ENCODE measurements at regions not wholly inside any gene's neighbourhood (a gene's known extent, or its start where the extent isn't known, plus 50 kb on each side); places are given as distances from the start of the nearest gene placed in this dataset.

GRCh38 chr13:95444006-95444730, 108.4 kb upstream of the CLDN10 start:
- Mint-ChIP-seq H3K9me3 (no peaks in the 10 kb centered on the region), H3K27ac (no peak overlapping the region), H3K27me3 (peaks cover 14% of the 10 kb centered on the region), H3K4me1 (peaks cover 5% of the 10 kb centered on the region), H3K4me3 (no peak overlapping the region), H3K36me3 (no peaks in the 10 kb centered on the region)
- ATAC-seq (ENCODE audit: low read depth) (no peak), DNase-seq (no peak)
- POLR2A ChIA-PET, result no interaction called here

- no peak overlapping the region for H3K27ac Mint-ChIP-seq
- DNase-seq (no peak), ATAC-seq (ENCODE audit: low read depth) (no peak)
- no peak overlapping the region for H3K4me3 Mint-ChIP-seq
- H3K27me3 Mint-ChIP-seq, result peaks cover 14% of the 10 kb centered on the region
- H3K36me3 Mint-ChIP-seq, result no peaks in the 10 kb centered on the region
- POLR2A ChIA-PET, result no interaction called here
- H3K9me3 Mint-ChIP-seq, result no peaks in the 10 kb centered on the region
- peaks cover 5% of the 10 kb centered on the region for H3K4me1 Mint-ChIP-seq
These were observed 107.4 kb upstream of the CLDN10 start for GRCh38 chr13:95445131-95445530.

- Mint-ChIP-seq H3K27ac (no peak overlapping the region), H3K4me1 (peaks cover 5% of the 10 kb centered on the region), H3K9me3 (no peaks in the 10 kb centered on the region), H3K27me3 (peaks cover 18% of the 10 kb centered on the region), H3K36me3 (no peaks in the 10 kb centered on the region), H3K4me3 (no peak overlapping the region)
- ATAC-seq (ENCODE audit: low read depth) (peak; percentile 50), DNase-seq (no peak)
- POLR2A ChIA-PET, result no interaction called here
These were observed 104.7 kb upstream of the CLDN10 start for GRCh38 chr13:95447814-95448213.

GRCh38 chr13:95451656-95452055, 100.9 kb upstream of the CLDN10 start:
- Mint-ChIP-seq H3K27me3 (peaks cover 9% of the 10 kb centered on the region), H3K27ac (no peak overlapping the region), H3K4me3 (no peak overlapping the region), H3K4me1 (peaks cover 10% of the 10 kb centered on the region), H3K36me3 (no peaks in the 10 kb centered on the region), H3K9me3 (no peaks in the 10 kb centered on the region)
- ATAC-seq (ENCODE audit: low read depth) (no peak), DNase-seq (no peak)
- POLR2A ChIA-PET, result no interaction called here

GRCh38 chr13:95452375-95452774, 100.1 kb upstream of the CLDN10 start:
- no peaks in the 10 kb centered on the region for H3K9me3 Mint-ChIP-seq
- POLR2A ChIA-PET, result no interaction called here
- H3K36me3 Mint-ChIP-seq, result no peaks in the 10 kb centered on the region
- H3K4me3 Mint-ChIP-seq, result no peak overlapping the region
- DNase-seq (no peak), ATAC-seq (ENCODE audit: low read depth) (no peak)
- H3K4me1 Mint-ChIP-seq, result peaks cover 16% of the 10 kb centered on the region
- H3K27ac Mint-ChIP-seq, result no peak overlapping the region
- peaks cover 8% of the 10 kb centered on the region for H3K27me3 Mint-ChIP-seq

- Mint-ChIP-seq H3K9me3 (peaks cover 11% of the 10 kb centered on the region), H3K4me1 (peaks cover 17% of the 10 kb centered on the region), H3K4me3 (no peak overlapping the region), H3K27me3 (peaks cover 3% of the 10 kb centered on the region), H3K27ac (no peak overlapping the region), H3K36me3 (peaks cover 7% of the 10 kb centered on the region)
- ATAC-seq (ENCODE audit: low read depth), result no peak
- POLR2A ChIA-PET, result interaction anchor here (0.9 kb wide), 1 partner anchor 157 kb away, joined by 4 read pairs; no protein-coding TSS in a partner anchor
- no peak for DNase-seq
These were observed 96.7 kb upstream of the CLDN10 start for GRCh38 chr13:95455782-95456181.

GRCh38 chr13:95456815-95457214, 95.7 kb upstream of the CLDN10 start:
- no peak for DNase-seq
- Mint-ChIP-seq H3K4me3 (peak overlapping the region; percentile 67), H3K27ac (no peak overlapping the region), H3K27me3 (no peaks in the 10 kb centered on the region), H3K36me3 (peaks cover 7% of the 10 kb centered on the region), H3K4me1 (peaks cover 17% of the 10 kb centered on the region), H3K9me3 (peaks cover 11% of the 10 kb centered on the region)
- ATAC-seq (ENCODE audit: low read depth), result peak; percentile 36
- POLR2A ChIA-PET, result interaction anchor here (0.9 kb wide), 1 partner anchor 158 kb away, joined by 4 read pairs; no protein-coding TSS in a partner anchor

GRCh38 chr13:95457294-95457693, 95.2 kb upstream of the CLDN10 start:
- DNase-seq (no peak), ATAC-seq (ENCODE audit: low read depth) (peak; percentile 66)
- H3K4me1 Mint-ChIP-seq, result peaks cover 17% of the 10 kb centered on the region
- H3K4me3 Mint-ChIP-seq, result peak overlapping the region; percentile 67
- H3K9me3 Mint-ChIP-seq, result peaks cover 11% of the 10 kb centered on the region
- peaks cover 7% of the 10 kb centered on the region for H3K36me3 Mint-ChIP-seq
- no peaks in the 10 kb centered on the region for H3K27me3 Mint-ChIP-seq
- H3K27ac Mint-ChIP-seq, result no peak overlapping the region
- POLR2A ChIA-PET, result no interaction called here

GRCh38 chr13:95462801-95463200, 89.7 kb upstream of the CLDN10 start:
- H3K4me1 Mint-ChIP-seq, result peaks cover 1% of the 10 kb centered on the region
- no peak for DNase-seq
- POLR2A ChIA-PET, result no interaction called here
- no peak overlapping the region for H3K27ac Mint-ChIP-seq
- H3K36me3 Mint-ChIP-seq, result peaks cover 5% of the 10 kb centered on the region
- H3K27me3 Mint-ChIP-seq, result no peaks in the 10 kb centered on the region
- no peak overlapping the region for H3K4me3 Mint-ChIP-seq
- no peak for ATAC-seq (ENCODE audit: low read depth)
- peaks cover 11% of the 10 kb centered on the region for H3K9me3 Mint-ChIP-seq

GRCh38 chr13:95463531-95463930, 89.0 kb upstream of the CLDN10 start:
- ATAC-seq (ENCODE audit: low read depth) (no peak), DNase-seq (no peak)
- no peaks in the 10 kb centered on the region for H3K4me1 Mint-ChIP-seq
- peaks cover 4% of the 10 kb centered on the region for H3K36me3 Mint-ChIP-seq
- POLR2A ChIA-PET, result no interaction called here
- no peak overlapping the region for H3K27ac Mint-ChIP-seq
- H3K27me3 Mint-ChIP-seq, result no peaks in the 10 kb centered on the region
- no peak overlapping the region for H3K4me3 Mint-ChIP-seq
- H3K9me3 Mint-ChIP-seq, result peaks cover 11% of the 10 kb centered on the region

- Mint-ChIP-seq H3K4me1 (no peaks in the 10 kb centered on the region), H3K27ac (no peak overlapping the region), H3K27me3 (no peaks in the 10 kb centered on the region), H3K36me3 (no peaks in the 10 kb centered on the region), H3K9me3 (no peaks in the 10 kb centered on the region), H3K4me3 (no peak overlapping the region)
- DNase-seq, result no peak
- POLR2A ChIA-PET, result no interaction called here
- no peak for ATAC-seq (ENCODE audit: low read depth)
These were observed 81.8 kb upstream of the CLDN10 start for GRCh38 chr13:95470574-95471366.

GRCh38 chr13:95471960-95472359, 80.6 kb upstream of the CLDN10 start:
- Mint-ChIP-seq H3K36me3 (no peaks in the 10 kb centered on the region), H3K4me1 (no peaks in the 10 kb centered on the region)
- ATAC-seq (ENCODE audit: low read depth), result no peak

GRCh38 chr13:95474992-95475391, 77.5 kb upstream of the CLDN10 start:
- H3K4me1 Mint-ChIP-seq, result peaks cover 10% of the 10 kb centered on the region
- H3K4me3 Mint-ChIP-seq, result no peak overlapping the region
- H3K9me3 Mint-ChIP-seq, result no peaks in the 10 kb centered on the region
- H3K36me3 Mint-ChIP-seq, result no peaks in the 10 kb centered on the region
- no peak for ATAC-seq (ENCODE audit: low read depth)
- H3K27ac Mint-ChIP-seq, result no peak overlapping the region
- H3K27me3 Mint-ChIP-seq, result peaks cover 6% of the 10 kb centered on the region
- no peak for DNase-seq
- POLR2A ChIA-PET, result no interaction called here

More at GRCh38 chr13:95471960-95472359, 80.6 kb upstream of the CLDN10 start:
- Mint-ChIP-seq H3K9me3 (no peaks in the 10 kb centered on the region), H3K4me3 (no peak overlapping the region), H3K27ac (no peak overlapping the region), H3K27me3 (peaks cover 2% of the 10 kb centered on the region)
- DNase-seq, result no peak
- POLR2A ChIA-PET, result no interaction called here

- POLR2A ChIA-PET, result no interaction called here
- no peak overlapping the region for H3K4me3 Mint-ChIP-seq
- H3K27ac Mint-ChIP-seq, result no peak overlapping the region
- H3K4me1 Mint-ChIP-seq, result peaks cover 15% of the 10 kb centered on the region
- no peaks in the 10 kb centered on the region for H3K9me3 Mint-ChIP-seq
- ATAC-seq (ENCODE audit: low read depth) (no peak), DNase-seq (no peak)
- H3K36me3 Mint-ChIP-seq, result no peaks in the 10 kb centered on the region
- H3K27me3 Mint-ChIP-seq, result peaks cover 10% of the 10 kb centered on the region
These were observed 75.3 kb upstream of the CLDN10 start for GRCh38 chr13:95477187-95477586.

All from activated naive CD8-positive, alpha-beta T cell treated with anti-CD3 and anti-CD28 coated beads, Interleukin-2, amount 10 ng/mL, durations not matched to agents 7 days and 5 days (primary cell).